ENCODE measurements at regions not wholly inside any gene's neighbourhood (a gene's known extent, or its start where the extent isn't known, plus 50 kb on each side); places are given as distances from the start of the nearest gene placed in this dataset.

GRCh38 chr3:166663194-166663593 lies 716.9 kb downstream of the ZBBX start:
- no peak for TF ChIP-seq CTCF (IDR thresholded peaks at IDR 0.05)
- no peak for TF ChIP-seq EZH2 (IDR thresholded peaks at IDR 0.05)
- no peak for TF ChIP-seq EZH2phosphoT487 (IDR thresholded peaks at IDR 0.05)
